HepG2 (cell line): ENCODE measurements at regions not wholly inside any gene's neighbourhood (a gene's known extent, or its start where the extent isn't known, plus 50 kb on each side); places are given as distances from the start of the nearest gene placed in this dataset.

Experiments used
- ATAC-seq: fragments of 200-7000 bp; cut with Tn5 transposase; 3 replicates; pipeline ENCODE4 v1.9.1; 2020; ENCODE audit warnings: mild to moderate bottlenecking, moderate library complexity
- BruUV-seq: library from RNA; stranded (reverse); fragments of 400-500 nt; replicated peaks from 2 replicates; lab custom pipeline; 2021; lab: Mats Ljungman, UMichigan
- CTCF ChIA-PET: fragments of 300-600 bp; formaldehyde crosslinking; extraction: SDS; loops from one replicate; lab custom pipeline; 2021; ENCODE audit warnings: low total read pairs, inconsistent platforms, low intra/inter-chr PET ratio; lab: Yijun Ruan, JAX
- POLR2A ChIA-PET: fragments of 350-600 bp; sonication (Branson Sonifier 250); formaldehyde crosslinking; loops from one replicate; lab custom pipeline; 2020; ENCODE audit warnings: antibody characterized with exemption, inconsistent platforms; lab: Yijun Ruan, JAX
- DNase-seq: peaks from one replicate; pipeline ENCODE4 v3.0.0-alpha.2; 2015; ENCODE audit warnings: low spot score
- FAIRE-seq: peaks from 3 replicates; lab custom pipeline; 2011; peaks lifted over from hg19 to GRCh38; lab: Jason Lieb, UNC
- H2AFZ ChIP-seq: one replicate; pipeline ENCODE4 v1.6.1; 2011; ENCODE audit warnings: low read length, inconsistent platforms
- H3K27ac ChIP-seq: fragments of 300-600 bp; 3 replicates; pipeline ENCODE4 v1.8.0; 2011; ENCODE audit warnings: mixed run types, mild to moderate bottlenecking, mixed read lengths, low read length, inconsistent platforms; ENCODE audit not compliant: insufficient read depth; ENCODE audit errors: extremely low read length
- H3K27me3 ChIP-seq, 2 experiments: fragments of 200-600 bp in 1 of 2; 2 replicates in 1 of 2; 3 replicates in 1 of 2; pipeline versions ENCODE4 v1.6.0 to v1.8.0; 2011; ENCODE audit warnings: low read length in 2 of 2, mild to moderate bottlenecking in 2 of 2, moderate library complexity in 2 of 2, inconsistent platforms in 1 of 2; ENCODE audit not compliant: insufficient read depth in 2 of 2, control insufficient read depth in 1 of 2
- H3K36me3 ChIP-seq, 2 experiments: fragments of 200-600 bp in 1 of 2; replicated peaks in 1 of 2; 2 replicates in 1 of 2; 3 replicates in 1 of 2; pipeline versions ENCODE4 v1.5.1 to v1.8.0; 2011; ENCODE audit warnings: low read length in 2 of 2, inconsistent platforms in 1 of 2; ENCODE audit not compliant: insufficient read depth in 2 of 2, control insufficient read depth in 1 of 2
- H3K4me1 ChIP-seq: 2 replicates; pipeline ENCODE4 v1.5.1; 2012; ENCODE audit warnings: low read length, inconsistent platforms; ENCODE audit not compliant: insufficient read depth
- H3K4me2 ChIP-seq: 2 replicates; pipeline ENCODE4 v1.6.0; 2011; ENCODE audit warnings: low read depth, low read length, inconsistent platforms
- H3K4me3 ChIP-seq, 3 experiments: fragments of 200-600 bp in 1 of 3; sonication (generic), shearing (Covaris generic) in 1 of 3; replicated peaks in 1 of 3; 2 replicates each; pipeline ENCODE4 v1.5.1; 2011 to 2016; ENCODE audit warnings: low read length in 3 of 3, inconsistent platforms in 2 of 3, low read depth in 2 of 3, mild to moderate bottlenecking in 2 of 3, control low read depth in 1 of 3, mixed read lengths in 1 of 3; ENCODE audit not compliant: insufficient read depth in 1 of 3
- H3K79me2 ChIP-seq: one replicate; pipeline ENCODE4 v1.6.1; 2011; ENCODE audit warnings: low read length, inconsistent platforms; ENCODE audit not compliant: insufficient read depth
- H3K9ac ChIP-seq: 2 replicates; pipeline ENCODE4 v1.6.0; 2011; ENCODE audit warnings: mild to moderate bottlenecking, low read depth, low read length, inconsistent platforms; ENCODE audit not compliant: insufficient read depth
- H3K9me3 ChIP-seq: 2 replicates; pipeline ENCODE4 v1.5.1; 2012; ENCODE audit warnings: mild to moderate bottlenecking, low read length
- H4K20me1 ChIP-seq: 2 replicates; pipeline ENCODE4 v1.6.0; 2011; ENCODE audit warnings: inconsistent platforms, mild to moderate bottlenecking, low read length, moderate library complexity; ENCODE audit not compliant: insufficient read depth
- AGO2 ChIP-seq: fragments of 200-400 bp; formaldehyde crosslinking; optimal IDR thresholded peaks from 2 replicates; pipeline ENCODE3; 2017; ENCODE audit warnings: mild to moderate bottlenecking, low read depth, low read length, moderate library complexity
- ATF7 ChIP-seq, 2 experiments: fragments of 450-650 bp in 1 of 2; sonication (generic) in 1 of 2; formaldehyde crosslinking in 1 of 2; IDR thresholded peaks; 2 replicates each; pipeline versions ENCODE4 v1.4.0 to v1.6.1; 2016 to 2020; ENCODE audit warnings: antibody characterized with exemption in 1 of 2, mild to moderate bottlenecking in 1 of 2, missing genetic modification reagents in 1 of 2
- CBX1 ChIP-seq: IDR thresholded peaks from one replicate; pipeline ENCODE4 v1.6.1; 2016; ENCODE audit warnings: antibody characterized with exemption, low read depth
- CBX2 ChIP-seq, 2 experiments: fragments of 200-600 bp in 1 of 2; sonication (generic); formaldehyde crosslinking in 1 of 2; IDR thresholded peaks; 2 replicates each; pipeline versions ENCODE4 v1.7.0 to v1.8.1; 2018 to 2022; ENCODE audit warnings: low read depth in 2 of 2, low read length in 1 of 2, mild to moderate bottlenecking in 1 of 2, missing genetic modification reagents in 1 of 2
- CEBPB ChIP-seq: IDR thresholded peaks from 2 replicates; pipeline ENCODE4 v1.6.1; 2011; ENCODE audit warnings: low read depth, low read length, improper control_type of control experiment, borderline replicate concordance
- PCBP1 ChIP-seq: fragments of 200-400 bp; formaldehyde crosslinking; IDR thresholded peaks from 2 replicates; pipeline ENCODE4 v1.6.1; 2017; ENCODE audit warnings: mild to moderate bottlenecking, low read depth, low read length, borderline replicate concordance
- SKI ChIP-seq: fragments of 450-650 bp; IDR thresholded peaks from one replicate; pipeline ENCODE4 v1.6.1; 2018; ENCODE audit warnings: mild to moderate bottlenecking; ENCODE audit not compliant: partially characterized antibody
- SUZ12 ChIP-seq: fragments of 150-350 bp; IDR thresholded peaks from 2 replicates; pipeline ENCODE4 v1.6.1; 2014; ENCODE audit warnings: low read depth, low read length
- TP53 ChIP-seq: sonication (generic); formaldehyde crosslinking; conservative IDR thresholded peaks from 2 replicates; pipeline ENCODE4 v1.4.0; 2020; ENCODE audit warnings: missing genetic modification reagents
- ZNF367 ChIP-seq: sonication (generic); formaldehyde crosslinking; IDR thresholded peaks from 2 replicates; pipeline ENCODE4 v1.4.0; 2020; ENCODE audit warnings: missing genetic modification reagents, borderline replicate concordance
- whole genome bisulfite sequencing: methylation state at CpG from one replicate; pipeline ENCODE4 v1.1.6; 2017; ENCODE audit warnings: low lambda C conversion rate; 5-methylcytosine and 5-hydroxymethylcytosine counted together
- in situ Hi-C: cut with HindIII; loops from 2 replicates; pipeline ENCODE4 v1.10.0; 2017; ENCODE audit warnings: low pct_unique_long_range_greater_than_20kb; ENCODE audit not compliant: extremely low pct_ligation_motif_present
- intact Hi-C: fragments of 100-400 bp; cut with micrococcal nuclease; formaldehyde crosslinking; loops from one replicate; pipeline ENCODE4 v1.10.0; 2022; ENCODE audit not compliant: unreplicated experiment
- TF ChIP-seq, protein P1 (sequence below): sonication (generic); formaldehyde crosslinking; IDR thresholded peaks from one replicate; pipeline ENCODE4 v1.5.1; 2020; ENCODE audit warnings: mild to moderate bottlenecking, missing genetic modification reagents; ENCODE audit errors: not compliant biosample characterization

DNA sequence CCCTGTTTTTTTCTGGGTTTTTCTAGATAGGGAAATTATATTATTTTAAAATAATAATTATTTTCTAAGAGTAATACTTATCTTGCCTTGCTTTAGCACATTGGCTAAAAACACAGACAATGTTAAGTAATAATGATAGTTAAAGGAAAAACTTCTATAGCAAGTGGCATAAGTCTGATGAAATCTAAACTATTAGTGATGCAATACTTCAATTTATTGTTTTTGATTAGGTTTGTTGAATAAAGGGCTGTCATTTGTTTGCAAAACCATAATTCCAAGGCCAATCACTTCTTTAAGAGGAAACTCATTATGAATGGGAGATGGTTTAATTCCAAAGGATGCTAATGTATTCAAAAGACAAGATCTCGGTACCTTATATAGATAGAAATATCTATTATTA lies 293.8 kb upstream of the FBXL7 start:
- no peak for ATAC-seq
- 3% methylated on average over 1 of the region's 1 CpG for WGBS
- no peak overlapping the region for H3K9ac ChIP-seq
- FAIRE-seq: no peak
- H3K36me3 ChIP-seq: no peaks in the 10 kb centered on the region
- no peak overlapping the region for H3K4me3 ChIP-seq
- no peak for DNase-seq
- H3K4me2 ChIP-seq: no peak overlapping the region
- no peak overlapping the region for H2AFZ ChIP-seq
- no TSS peak for BruUV-seq
- H3K27ac ChIP-seq: no peak overlapping the region
- H3K79me2 ChIP-seq: no peaks in the 10 kb centered on the region
- H3K27me3 ChIP-seq: no peaks in the 10 kb centered on the region
- H3K4me1 ChIP-seq: no peaks in the 10 kb centered on the region
- H4K20me1 ChIP-seq: no peaks in the 10 kb centered on the region
- TF ChIP-seq SUZ12: no peak
- peak; percentile 79 for TF ChIP-seq CEBPB
- TF ChIP-seq ATF7 (IDR thresholded peaks at IDR 0.05): peak; percentile 42
- TF ChIP-seq ATF7 (CRISPR knock-in tag; IDR thresholded peaks at IDR 0.05): no peak
- TF ChIP-seq ZNF367 (CRISPR knock-in tag): no peak
- H3K9me3 ChIP-seq: no peaks in the 10 kb centered on the region
- in situ Hi-C loops: no loop called here
- ChIA-PET POLR2A (no interaction called here), CTCF (no interaction called here)
- intact Hi-C loops: no loop called here

DNA sequence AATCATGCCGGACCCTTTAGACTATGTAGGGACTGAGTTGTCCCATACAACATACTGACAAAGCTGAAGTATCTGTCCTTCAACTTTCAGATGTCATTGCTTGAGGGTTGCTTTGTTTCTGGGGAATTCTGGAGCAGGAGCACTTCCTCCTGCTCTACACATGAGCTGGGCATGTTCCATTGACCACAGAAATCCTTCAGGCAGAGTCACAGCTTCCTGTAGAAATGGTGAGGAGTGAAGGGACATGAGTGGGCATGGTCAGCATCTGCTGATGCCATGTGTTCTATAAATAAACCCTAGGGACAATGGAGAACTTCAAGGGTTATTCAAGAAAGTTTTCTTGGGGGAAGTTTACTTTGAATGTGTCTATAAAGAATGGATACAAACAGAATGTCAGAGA lies 296.6 kb upstream of the FBXL7 start:
- FAIRE-seq: no peak
- TF ChIP-seq AGO2 (no peak), SKI (no peak), CBX2 (IDR thresholded peaks at IDR 0.05; ENCODE audit: low read depth, low read length) (no peak), CBX2 (CRISPR knock-in tag; IDR thresholded peaks at IDR 0.05; ENCODE audit: low read depth) (no peak), TP53 (CRISPR knock-in tag) (no peak), PCBP1 (no peak), CBX1 (no peak)
- TF ChIP-seq, protein P1, sequence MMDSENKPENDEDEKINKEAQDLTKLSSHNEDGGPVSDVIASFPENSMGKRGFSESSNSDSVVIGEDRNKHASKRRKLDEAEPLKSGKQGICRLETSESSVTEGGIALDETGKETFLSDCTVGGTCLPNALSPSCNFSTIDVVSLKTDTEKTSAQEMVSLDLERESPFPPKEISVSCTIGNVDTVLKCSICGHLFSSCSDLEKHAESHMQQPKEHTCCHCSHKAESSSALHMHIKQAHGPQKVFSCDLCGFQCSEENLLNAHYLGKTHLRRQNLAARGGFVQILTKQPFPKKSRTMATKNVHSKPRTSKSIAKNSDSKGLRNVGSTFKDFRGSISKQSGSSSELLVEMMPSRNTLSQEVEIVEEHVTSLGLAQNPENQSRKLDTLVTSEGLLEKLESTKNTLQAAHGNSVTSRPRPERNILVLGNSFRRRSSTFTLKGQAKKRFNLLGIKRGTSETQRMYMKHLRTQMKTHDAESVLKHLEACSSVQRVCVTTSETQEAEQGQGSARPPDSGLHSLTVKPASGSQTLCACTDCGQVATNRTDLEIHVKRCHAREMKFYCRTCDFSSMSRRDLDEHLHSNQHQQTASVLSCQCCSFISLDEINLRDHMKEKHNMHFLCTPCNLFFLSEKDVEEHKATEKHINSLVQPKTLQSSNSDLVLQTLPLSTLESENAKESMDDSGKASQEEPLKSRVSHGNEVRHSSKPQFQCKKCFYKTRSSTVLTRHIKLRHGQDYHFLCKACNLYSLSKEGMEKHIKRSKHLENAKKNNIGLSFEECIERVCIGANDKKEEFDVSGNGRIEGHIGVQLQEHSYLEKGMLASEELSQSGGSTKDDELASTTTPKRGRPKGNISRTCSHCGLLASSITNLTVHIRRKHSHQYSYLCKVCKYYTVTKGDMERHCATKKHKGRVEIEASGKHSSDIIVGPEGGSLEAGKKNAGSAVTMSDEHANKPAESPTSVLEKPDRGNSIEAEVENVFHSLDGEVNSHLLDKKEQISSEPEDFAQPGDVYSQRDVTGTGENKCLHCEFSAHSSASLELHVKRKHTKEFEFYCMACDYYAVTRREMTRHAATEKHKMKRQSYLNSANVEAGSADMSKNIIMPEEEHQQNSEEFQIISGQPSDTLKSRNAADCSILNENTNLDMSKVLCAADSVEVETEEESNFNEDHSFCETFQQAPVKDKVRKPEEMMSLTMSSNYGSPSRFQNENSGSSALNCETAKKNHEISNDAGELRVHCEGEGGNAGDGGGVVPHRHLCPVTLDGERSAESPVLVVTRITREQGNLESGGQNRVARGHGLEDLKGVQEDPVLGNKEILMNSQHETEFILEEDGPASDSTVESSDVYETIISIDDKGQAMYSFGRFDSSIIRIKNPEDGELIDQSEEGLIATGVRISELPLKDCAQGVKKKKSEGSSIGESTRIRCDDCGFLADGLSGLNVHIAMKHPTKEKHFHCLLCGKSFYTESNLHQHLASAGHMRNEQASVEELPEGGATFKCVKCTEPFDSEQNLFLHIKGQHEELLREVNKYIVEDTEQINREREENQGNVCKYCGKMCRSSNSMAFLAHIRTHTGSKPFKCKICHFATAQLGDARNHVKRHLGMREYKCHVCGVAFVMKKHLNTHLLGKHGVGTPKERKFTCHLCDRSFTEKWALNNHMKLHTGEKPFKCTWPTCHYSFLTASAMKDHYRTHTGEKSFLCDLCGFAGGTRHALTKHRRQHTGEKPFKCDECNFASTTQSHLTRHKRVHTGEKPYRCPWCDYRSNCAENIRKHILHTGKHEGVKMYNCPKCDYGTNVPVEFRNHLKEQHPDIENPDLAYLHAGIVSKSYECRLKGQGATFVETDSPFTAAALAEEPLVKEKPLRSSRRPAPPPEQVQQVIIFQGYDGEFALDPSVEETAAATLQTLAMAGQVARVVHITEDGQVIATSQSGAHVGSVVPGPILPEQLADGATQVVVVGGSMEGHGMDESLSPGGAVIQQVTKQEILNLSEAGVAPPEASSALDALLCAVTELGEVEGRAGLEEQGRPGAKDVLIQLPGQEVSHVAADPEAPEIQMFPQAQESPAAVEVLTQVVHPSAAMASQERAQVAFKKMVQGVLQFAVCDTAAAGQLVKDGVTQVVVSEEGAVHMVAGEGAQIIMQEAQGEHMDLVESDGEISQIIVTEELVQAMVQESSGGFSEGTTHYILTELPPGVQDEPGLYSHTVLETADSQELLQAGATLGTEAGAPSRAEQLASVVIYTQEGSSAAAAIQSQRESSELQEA: no peak

More for the DNA sequence above, 296.6 kb upstream of the FBXL7 start:
- H3K27me3 ChIP-seq: no peaks in the 10 kb centered on the region
- H3K79me2 ChIP-seq: no peaks in the 10 kb centered on the region
- no peak overlapping the region for H3K4me2 ChIP-seq
- ChIA-PET POLR2A (no interaction called here), CTCF (no interaction called here)
- no peaks in the 10 kb centered on the region for H3K9me3 ChIP-seq
- no peak overlapping the region for H3K9ac ChIP-seq
- H4K20me1 ChIP-seq: no peaks in the 10 kb centered on the region
- ATAC-seq: no peak
- H3K27ac ChIP-seq: no peak overlapping the region
- no peaks in the 10 kb centered on the region for H3K4me1 ChIP-seq
- H2AFZ ChIP-seq: no peak overlapping the region
- intact Hi-C loops (no loop called here), in situ Hi-C loops (no loop called here)
- no peak for DNase-seq
- no peaks in the 10 kb centered on the region for H3K36me3 ChIP-seq
- BruUV-seq: no TSS peak
- 0% methylated on average over 1 of the region's 1 CpG for WGBS
- no peak overlapping the region for H3K4me3 ChIP-seq
